RWPE2 (cell line): ENCODE measurements at regions not wholly inside any gene's neighbourhood (a gene's known extent, or its start where the extent isn't known, plus 50 kb on each side); places are given as distances from the start of the nearest gene placed in this dataset.
A peak's percentile ranks its signal among the peaks of the same experiment; 100 is the strongest.

Source experiments
- ATAC-seq: fragments of 200-7000 bp; cut with Tn5 transposase; 3 replicates; pipeline ENCODE4 v1.9.1; 2021; ENCODE audit warnings: low read depth
- DNase-seq: peaks from one replicate; pipeline ENCODE4 v3.0.0-alpha.2; 2020; ENCODE audit warnings: low spot score
- H3K27ac ChIP-seq: fragments of 450-650 bp; 2 replicates; pipeline ENCODE4 v1.5.1; 2017; ENCODE audit warnings: mild to moderate bottlenecking; ENCODE audit not compliant: poor library complexity, severe bottlenecking
- H3K27me3 ChIP-seq: fragments of 250-450 bp; sonication (Bioruptor Pico); 2 replicates; pipeline ENCODE4 v1.5.1; 2021; ENCODE audit warnings: mild to moderate bottlenecking, moderate library complexity; ENCODE audit not compliant: insufficient read depth, poor library complexity, severe bottlenecking
- H3K36me3 ChIP-seq: fragments of 250-450 bp; sonication (Bioruptor Pico); 2 replicates; pipeline ENCODE4 v1.5.1; 2020; ENCODE audit warnings: low read depth, mild to moderate bottlenecking, moderate library complexity
- H3K4me1 ChIP-seq: fragments of 250-450 bp; sonication (Bioruptor Pico); 2 replicates; pipeline ENCODE4 v1.5.1; 2021; ENCODE audit warnings: mild to moderate bottlenecking, moderate library complexity; ENCODE audit not compliant: insufficient read depth, poor library complexity, severe bottlenecking
- H3K4me3 ChIP-seq: fragments of 250-450 bp; sonication (Bioruptor Pico); 2 replicates; pipeline ENCODE4 v1.5.1; 2021; ENCODE audit warnings: mild to moderate bottlenecking, moderate library complexity; ENCODE audit not compliant: severe bottlenecking
- H3K9me3 ChIP-seq: fragments of 250-450 bp; sonication (Bioruptor Pico); 2 replicates; pipeline ENCODE4 v1.5.1; 2021; ENCODE audit warnings: mild to moderate bottlenecking, moderate library complexity; ENCODE audit not compliant: severe bottlenecking
- TF ChIP-seq, protein P1 (sequence below): fragments of 450-650 bp; IDR thresholded peaks from one replicate; pipeline ENCODE4 v1.5.1; 2017; ENCODE audit warnings: mild to moderate bottlenecking, moderate library complexity; ENCODE audit not compliant: poor library complexity, severe bottlenecking

DNA sequence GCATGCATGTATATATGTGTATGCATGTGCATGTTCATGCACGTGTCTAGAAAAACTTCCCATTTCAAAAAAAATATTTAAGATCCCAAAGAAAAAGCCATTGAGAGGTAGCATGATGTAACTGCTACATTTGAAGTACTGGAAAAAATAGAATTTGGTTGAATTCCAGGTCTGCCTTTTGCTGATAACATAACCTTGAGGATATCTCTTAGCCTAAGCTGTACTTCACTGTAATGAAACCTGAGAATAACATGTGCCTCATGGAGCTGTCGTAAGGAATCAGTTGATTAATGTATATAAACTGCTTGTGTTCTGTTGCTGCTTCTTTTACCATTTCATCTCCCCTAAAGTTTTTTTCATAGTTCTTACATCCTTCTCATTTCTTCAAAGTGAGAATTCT lies 351.8 kb downstream of the GRIA2 start:
- H3K4me1 ChIP-seq = no peaks in the 10 kb centered on the region
- TF ChIP-seq, protein P1, sequence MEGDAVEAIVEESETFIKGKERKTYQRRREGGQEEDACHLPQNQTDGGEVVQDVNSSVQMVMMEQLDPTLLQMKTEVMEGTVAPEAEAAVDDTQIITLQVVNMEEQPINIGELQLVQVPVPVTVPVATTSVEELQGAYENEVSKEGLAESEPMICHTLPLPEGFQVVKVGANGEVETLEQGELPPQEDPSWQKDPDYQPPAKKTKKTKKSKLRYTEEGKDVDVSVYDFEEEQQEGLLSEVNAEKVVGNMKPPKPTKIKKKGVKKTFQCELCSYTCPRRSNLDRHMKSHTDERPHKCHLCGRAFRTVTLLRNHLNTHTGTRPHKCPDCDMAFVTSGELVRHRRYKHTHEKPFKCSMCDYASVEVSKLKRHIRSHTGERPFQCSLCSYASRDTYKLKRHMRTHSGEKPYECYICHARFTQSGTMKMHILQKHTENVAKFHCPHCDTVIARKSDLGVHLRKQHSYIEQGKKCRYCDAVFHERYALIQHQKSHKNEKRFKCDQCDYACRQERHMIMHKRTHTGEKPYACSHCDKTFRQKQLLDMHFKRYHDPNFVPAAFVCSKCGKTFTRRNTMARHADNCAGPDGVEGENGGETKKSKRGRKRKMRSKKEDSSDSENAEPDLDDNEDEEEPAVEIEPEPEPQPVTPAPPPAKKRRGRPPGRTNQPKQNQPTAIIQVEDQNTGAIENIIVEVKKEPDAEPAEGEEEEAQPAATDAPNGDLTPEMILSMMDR = no peak
- no peaks in the 10 kb centered on the region for H3K27me3 ChIP-seq
- ATAC-seq (no peak), DNase-seq (no peak)
- H3K27ac ChIP-seq = no peak overlapping the region
- no peaks in the 10 kb centered on the region for H3K9me3 ChIP-seq
- no peaks in the 10 kb centered on the region for H3K36me3 ChIP-seq
- H3K4me3 ChIP-seq = no peak overlapping the region

DNA sequence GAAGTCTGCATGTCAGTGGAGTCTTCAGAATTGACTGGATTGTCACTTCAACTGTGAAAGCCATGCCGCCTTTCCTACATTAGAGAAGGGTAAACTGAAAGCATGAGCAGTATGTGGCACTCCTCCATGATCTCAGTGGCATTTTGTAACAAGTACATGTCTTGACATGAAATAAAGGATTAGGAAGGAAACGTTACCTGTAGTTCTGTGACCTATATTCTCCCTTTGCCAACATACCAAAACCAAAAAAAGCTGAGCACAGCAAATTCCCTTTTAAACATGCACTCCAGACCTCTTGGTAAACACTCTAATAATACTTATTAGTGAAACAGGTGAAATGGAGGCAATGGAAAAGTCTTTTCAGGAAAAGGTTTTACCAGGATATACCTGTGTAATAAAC lies 344.2 kb downstream of the GRIA2 start:
- Histone ChIP-seq H3K4me1 (peaks cover 3% of the 10 kb centered on the region), H3K4me3 (no peak overlapping the region), H3K27ac (no peak overlapping the region), H3K27me3 (no peaks in the 10 kb centered on the region), H3K9me3 (no peaks in the 10 kb centered on the region), H3K36me3 (no peaks in the 10 kb centered on the region)
- ATAC-seq (peak; percentile 44; the same call in 2 of the 3 replicates), DNase-seq (no peak)
- TF ChIP-seq, protein P1 = no peak

DNA sequence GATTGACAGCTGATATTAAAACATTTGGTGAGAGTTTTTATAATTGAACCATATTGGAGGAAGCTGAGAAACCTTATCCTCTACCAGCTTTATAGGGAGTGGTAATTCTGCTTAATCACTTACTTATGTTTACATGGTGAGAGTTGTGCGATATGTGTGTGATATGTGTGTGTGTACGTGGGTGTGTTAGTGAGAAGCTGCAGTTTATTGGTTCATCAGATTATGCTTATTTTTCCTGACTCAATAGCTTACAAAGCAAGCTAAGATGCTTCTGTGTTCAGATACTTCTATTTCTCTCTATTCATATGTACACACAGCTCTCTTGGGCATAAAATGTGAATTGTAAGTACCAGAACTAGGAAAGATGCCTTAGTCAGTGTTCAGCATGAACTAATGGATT lies 343.7 kb downstream of the GRIA2 start:
- no peaks in the 10 kb centered on the region for H3K9me3 ChIP-seq
- no peaks in the 10 kb centered on the region for H3K27me3 ChIP-seq
- TF ChIP-seq, protein P1 = no peak
- H3K4me3 ChIP-seq = no peak overlapping the region
- DNase-seq = no peak
- no peak overlapping the region for H3K27ac ChIP-seq
- H3K4me1 ChIP-seq = peaks cover 3% of the 10 kb centered on the region
- ATAC-seq = no peak
- no peaks in the 10 kb centered on the region for H3K36me3 ChIP-seq

DNA sequence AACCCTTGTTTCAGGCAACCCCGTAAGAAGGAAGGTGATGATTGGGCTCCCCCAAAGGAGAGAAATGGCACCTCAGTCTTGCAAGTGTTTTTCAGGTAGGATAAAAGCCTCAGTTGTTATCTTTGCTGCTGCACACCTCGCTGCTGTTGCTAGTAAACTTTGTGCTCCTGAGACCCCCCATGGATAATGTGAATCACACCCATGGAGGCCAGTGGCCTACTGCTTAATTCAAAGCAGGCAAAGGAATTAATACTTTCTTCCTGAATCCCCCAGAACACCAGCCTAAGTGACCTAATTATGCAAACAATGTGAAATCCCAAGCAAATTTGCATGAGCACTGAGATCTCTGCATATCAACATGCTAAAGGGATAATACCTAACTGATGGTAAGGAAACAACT lies 337.5 kb downstream of the GRIA2 start:
- no peak overlapping the region for H3K27ac ChIP-seq
- H3K36me3 ChIP-seq = no peaks in the 10 kb centered on the region
- H3K9me3 ChIP-seq = no peaks in the 10 kb centered on the region
- no peaks in the 10 kb centered on the region for H3K4me1 ChIP-seq
- TF ChIP-seq, protein P1 = no peak
- no peaks in the 10 kb centered on the region for H3K27me3 ChIP-seq
- DNase-seq = no peak
- H3K4me3 ChIP-seq = no peak overlapping the region
- ATAC-seq = no peak

DNA sequence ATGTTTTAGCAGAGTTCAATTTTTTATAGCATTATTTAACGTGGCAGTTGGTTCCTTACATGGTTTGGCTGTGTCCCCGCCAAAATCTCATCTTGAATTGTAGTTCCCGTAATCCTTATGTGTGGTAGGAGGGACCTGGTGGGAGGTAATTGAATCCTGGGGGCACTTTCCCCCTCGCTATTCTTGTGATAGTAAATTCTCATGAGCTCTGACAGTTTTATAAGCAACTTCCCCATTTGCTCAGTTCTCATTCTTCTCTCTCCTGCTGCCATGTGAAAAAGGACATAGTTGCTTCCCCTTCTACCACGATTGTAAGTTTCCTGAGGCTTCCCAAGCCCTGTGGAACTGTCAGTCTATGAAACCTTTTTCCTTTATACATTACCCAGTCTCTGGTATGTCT lies 329.5 kb downstream of the GRIA2 start:
- Histone ChIP-seq H3K4me3 (no peak overlapping the region), H3K36me3 (no peaks in the 10 kb centered on the region), H3K27ac (no peak overlapping the region), H3K4me1 (no peaks in the 10 kb centered on the region), H3K27me3 (no peaks in the 10 kb centered on the region), H3K9me3 (no peaks in the 10 kb centered on the region)
- ATAC-seq = no peak
- DNase-seq = no peak
- TF ChIP-seq, protein P1 = no peak
